Coronary artery (tissue), 2 donors: ENCODE measurements at regions not wholly inside any gene's neighbourhood (a gene's known extent, or its start where the extent isn't known, plus 50 kb on each side); places are given as distances from the start of the nearest gene placed in this dataset.
A peak's percentile ranks its signal among the peaks of the same experiment; 100 is the strongest.

Source experiments
- DNase-seq: peaks from one replicate; pipeline ENCODE4 v3.0.0-alpha.2; 2017; ENCODE audit warnings: low spot score
- H3K27ac ChIP-seq, 2 donors: fragments of 200-600 bp; sonication (generic); one replicate each; pipeline ENCODE4 v1.5.1; 2016 to 2019
- H3K4me3 ChIP-seq: fragments of 200-600 bp; sonication (generic); 2 replicates; pipeline ENCODE4 v1.5.1; 2016; ENCODE audit warnings: mild to moderate bottlenecking, moderate library complexity
- TF ChIP-seq, protein P1 (sequence below): fragments of 200-600 bp; sonication (generic); IDR thresholded peaks from one replicate; pipeline ENCODE4 v1.5.1; 2019; ENCODE audit warnings: antibody characterized with exemption

DNA sequence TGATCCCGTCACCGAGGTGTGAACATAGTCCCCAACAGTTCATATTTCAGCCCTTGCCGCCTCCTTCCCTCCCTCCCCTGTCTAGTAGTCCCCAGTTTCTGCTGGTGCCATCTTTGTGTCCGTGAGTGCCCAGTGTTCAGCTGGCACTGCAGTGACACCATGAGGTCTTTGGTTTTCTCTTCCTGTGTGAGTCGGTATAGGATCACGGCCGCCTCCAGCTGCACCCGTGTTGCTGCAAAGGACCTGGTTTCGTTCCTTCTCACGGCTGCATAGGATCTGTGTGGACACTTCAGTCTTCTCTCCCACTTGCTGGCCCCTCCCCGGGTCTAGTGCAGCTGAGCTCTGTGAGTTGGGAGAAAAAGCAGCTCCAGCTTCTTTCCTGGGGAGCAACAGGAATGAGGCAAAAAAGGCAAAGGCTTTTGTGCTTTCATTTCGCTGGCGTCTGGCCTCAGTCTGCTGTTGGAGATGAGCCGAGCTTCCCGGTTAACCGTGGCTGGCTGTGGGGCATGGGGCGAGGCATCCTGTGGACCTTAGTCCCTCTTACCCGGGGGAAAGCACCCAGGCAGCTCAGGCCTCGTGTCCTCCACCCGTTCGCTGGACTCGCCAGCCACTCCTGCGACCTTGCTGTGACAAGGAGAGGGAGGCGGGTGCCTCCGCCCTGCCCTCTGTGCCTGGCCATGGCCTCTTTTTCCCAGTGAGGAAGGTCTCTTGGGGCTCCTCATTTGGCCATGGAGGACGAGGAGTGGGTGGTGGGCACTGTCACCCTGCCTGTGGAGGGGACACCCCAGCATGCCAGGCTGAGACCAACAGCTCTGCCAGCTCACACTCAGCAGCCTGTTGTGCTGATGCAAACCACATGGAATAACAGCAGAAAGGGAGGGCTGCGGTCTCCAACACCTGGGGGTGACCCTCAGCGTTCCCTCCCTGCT, 196.5 kb downstream of the TEX29 start:
- TF ChIP-seq, protein P1, sequence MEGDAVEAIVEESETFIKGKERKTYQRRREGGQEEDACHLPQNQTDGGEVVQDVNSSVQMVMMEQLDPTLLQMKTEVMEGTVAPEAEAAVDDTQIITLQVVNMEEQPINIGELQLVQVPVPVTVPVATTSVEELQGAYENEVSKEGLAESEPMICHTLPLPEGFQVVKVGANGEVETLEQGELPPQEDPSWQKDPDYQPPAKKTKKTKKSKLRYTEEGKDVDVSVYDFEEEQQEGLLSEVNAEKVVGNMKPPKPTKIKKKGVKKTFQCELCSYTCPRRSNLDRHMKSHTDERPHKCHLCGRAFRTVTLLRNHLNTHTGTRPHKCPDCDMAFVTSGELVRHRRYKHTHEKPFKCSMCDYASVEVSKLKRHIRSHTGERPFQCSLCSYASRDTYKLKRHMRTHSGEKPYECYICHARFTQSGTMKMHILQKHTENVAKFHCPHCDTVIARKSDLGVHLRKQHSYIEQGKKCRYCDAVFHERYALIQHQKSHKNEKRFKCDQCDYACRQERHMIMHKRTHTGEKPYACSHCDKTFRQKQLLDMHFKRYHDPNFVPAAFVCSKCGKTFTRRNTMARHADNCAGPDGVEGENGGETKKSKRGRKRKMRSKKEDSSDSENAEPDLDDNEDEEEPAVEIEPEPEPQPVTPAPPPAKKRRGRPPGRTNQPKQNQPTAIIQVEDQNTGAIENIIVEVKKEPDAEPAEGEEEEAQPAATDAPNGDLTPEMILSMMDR = no peak
- peak; percentile 59 for DNase-seq
- Histone ChIP-seq H3K4me3 (no peak overlapping the region), H3K27ac (no peak overlapping the region)

GRCh38 chr13:111517641-111518010, 197.2 kb downstream of the TEX29 start:
- Histone ChIP-seq H3K4me3 (no peak overlapping the region), H3K27ac (no peak overlapping the region)
- no peak for DNase-seq
- TF ChIP-seq, protein P1 = no peak

GRCh38 chr13:111518161-111518792, 197.8 kb downstream of the TEX29 start:
- no peak overlapping the region for H3K4me3 ChIP-seq
- TF ChIP-seq, protein P1 = no peak
- no peak for DNase-seq
- no peak overlapping the region for H3K27ac ChIP-seq

DNA sequence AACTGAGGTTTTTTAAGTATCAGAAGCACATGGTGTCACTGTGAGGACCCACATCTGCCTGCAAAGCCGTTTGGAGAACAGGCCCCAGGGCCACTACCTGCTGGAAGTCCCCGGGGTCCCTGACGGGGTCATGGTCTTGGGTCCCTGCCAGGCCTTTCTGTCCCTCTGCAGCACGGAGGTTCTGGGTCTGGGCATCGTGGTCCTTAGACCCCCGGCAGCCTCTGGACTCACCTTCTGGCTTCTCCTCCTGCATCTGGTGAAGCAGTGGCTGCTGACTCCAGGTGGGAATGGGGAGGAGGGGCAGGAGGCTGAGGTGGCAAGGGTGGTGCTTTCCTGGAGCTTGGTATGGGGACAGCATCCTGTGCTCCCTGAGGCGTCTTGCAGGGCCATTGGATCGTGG, 198.6 kb downstream of the TEX29 start:
- H3K27ac ChIP-seq = no peak overlapping the region
- DNase-seq = peak; percentile 60
- TF ChIP-seq, protein P1 = no peak
- H3K4me3 ChIP-seq = no peak overlapping the region

DNA sequence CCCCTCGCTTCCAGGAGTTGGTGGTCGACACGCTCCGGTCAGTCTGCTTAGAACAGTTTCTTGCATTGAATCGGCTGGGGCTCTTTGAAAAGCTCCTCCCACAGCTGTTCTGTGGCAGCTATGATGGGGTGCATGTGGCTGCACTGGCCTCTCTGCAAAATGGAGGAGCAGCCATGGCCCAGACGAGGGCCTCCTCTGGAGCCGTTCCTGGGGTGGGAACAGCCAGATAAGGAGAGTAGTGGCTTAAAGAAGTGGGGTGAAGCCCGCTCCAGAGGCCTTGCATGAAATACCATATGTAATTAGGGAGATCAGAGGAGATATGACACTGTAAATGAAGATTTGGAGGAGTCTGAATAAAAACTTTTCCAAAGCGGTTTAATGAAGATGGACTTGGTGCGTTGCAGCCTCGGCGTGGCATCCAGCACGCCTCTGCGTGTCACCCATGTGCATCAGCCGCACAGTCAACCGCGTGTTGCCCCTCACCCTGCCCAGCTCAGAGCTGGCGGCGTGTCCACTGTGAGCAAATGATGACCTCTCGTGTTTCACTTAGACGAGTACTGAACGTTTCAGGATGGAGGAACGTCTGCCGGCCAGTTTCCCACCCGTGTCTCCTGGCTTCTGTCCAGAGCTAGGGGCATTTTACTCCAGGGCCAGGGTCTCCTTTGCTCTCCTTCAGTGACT, 199.2 kb downstream of the TEX29 start:
- Histone ChIP-seq H3K27ac (no peak overlapping the region), H3K4me3 (no peak overlapping the region)
- no peak for DNase-seq
- TF ChIP-seq, protein P1 = no peak

- peak; percentile 57 for DNase-seq
- TF ChIP-seq, protein P1 = no peak
- Histone ChIP-seq H3K4me3 (no peak overlapping the region), H3K27ac (no peak overlapping the region)
Measured at GRCh38 chr13:111521030-111521429, 200.6 kb downstream of the TEX29 start.
